ENCODE measurements at regions not wholly inside any gene's neighbourhood (a gene's known extent, or its start where the extent isn't known, plus 50 kb on each side); places are given as distances from the start of the nearest gene placed in this dataset.
"Not testable (repeated sequence)": the region's sequence is repeated elsewhere in the genome, so short reads cannot be mapped to it uniquely, and the experiment has no call there.

GRCh38 chr14:89564989-89565388 is 148.0 kb upstream of the FOXN3 start:
- DNase-seq, result no peak

GRCh38 chr14:89564286-89564957 is 147.4 kb upstream of the FOXN3 start:
- DNase-seq, result no peak

GRCh38 chr14:89563471-89563870 is 146.4 kb upstream of the FOXN3 start:
- no peak for DNase-seq

GRCh38 chr14:89551955-89552354 is 134.9 kb upstream of the FOXN3 start:
- no peak for DNase-seq

GRCh38 chr14:89551432-89551831 is 134.4 kb upstream of the FOXN3 start:
- no peak for DNase-seq

- no peak for DNase-seq
Observed at GRCh38 chr14:89550821-89551220, 133.8 kb upstream of the FOXN3 start.

GRCh38 chr14:89549381-89550125 is 132.5 kb upstream of the FOXN3 start:
- DNase-seq, result peak; percentile 15

GRCh38 chr14:89547047-89547446 is 130.0 kb upstream of the FOXN3 start:
- DNase-seq, result not testable (repeated sequence)

- DNase-seq, result no peak
Observed at GRCh38 chr14:89544636-89545301, 127.7 kb upstream of the FOXN3 start.

GRCh38 chr14:89543425-89543790 is 126.4 kb upstream of the FOXN3 start:
- no peak for DNase-seq

- DNase-seq, result no peak
Observed at GRCh38 chr14:89542786-89543424, 125.9 kb upstream of the FOXN3 start.

- peak; percentile 88 for DNase-seq
Observed at GRCh38 chr14:89540830-89541470, 123.9 kb upstream of the FOXN3 start.

- peak; percentile 40 for DNase-seq
Observed at GRCh38 chr14:89540009-89540829, 123.2 kb upstream of the FOXN3 start.

GRCh38 chr14:89537911-89538310 is 120.9 kb upstream of the FOXN3 start:
- DNase-seq, result no peak

- peak; percentile 23 for DNase-seq
Observed at GRCh38 chr14:89534902-89535685, 118.1 kb upstream of the FOXN3 start.

- no peak for DNase-seq
Observed at GRCh38 chr14:89533766-89534165, 116.7 kb upstream of the FOXN3 start.

GRCh38 chr14:89533136-89533535 is 116.1 kb upstream of the FOXN3 start:
- no peak for DNase-seq

- no peak for DNase-seq
Observed at GRCh38 chr14:89531661-89532335, 114.8 kb upstream of the FOXN3 start.

- no peak for DNase-seq
Observed at GRCh38 chr14:89524990-89525667, 108.1 kb upstream of the FOXN3 start.

GRCh38 chr14:89524412-89524811 is 107.4 kb upstream of the FOXN3 start:
- DNase-seq, result no peak
